ENCODE measurements at regions not wholly inside any gene's neighbourhood (a gene's known extent, or its start where the extent isn't known, plus 50 kb on each side); places are given as distances from the start of the nearest gene placed in this dataset.

DNA sequence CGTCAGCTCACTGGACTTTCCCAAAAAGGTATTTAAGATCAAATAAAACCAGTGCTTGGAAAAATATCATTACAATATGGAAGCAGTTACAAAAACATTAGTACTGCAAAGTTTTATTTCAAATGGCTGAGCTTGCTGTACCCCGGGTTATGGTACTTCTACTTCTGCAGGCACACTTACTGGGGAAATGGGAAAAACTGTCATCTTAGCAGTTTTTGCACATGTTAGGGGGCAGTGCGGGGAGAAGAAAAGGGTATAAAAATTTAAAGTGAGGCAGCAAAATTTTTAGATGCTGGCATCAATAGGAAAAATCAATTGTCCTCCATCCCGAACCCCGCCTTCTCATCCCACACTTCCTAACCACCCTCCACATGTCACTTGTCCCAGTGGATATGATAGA lies 133.4 kb downstream of the ATG4C start:
- H3K4me3 Mint-ChIP-seq: no peak overlapping the region
- intact Hi-C loops (cut with micrococcal nuclease): no loop called here
- Histone ChIP-seq H3K27me3 (ENCODE audit: control insufficient read depth, insufficient read depth, low read length) (peaks cover 2% of the 10 kb centered on the region), H3K36me3 (ENCODE audit: control insufficient read depth, insufficient read depth, low read length) (no peaks in the 10 kb centered on the region), H3K4me3 (ENCODE audit: low read length) (no peak overlapping the region), H3K9me3 (ENCODE audit: control insufficient read depth, insufficient read depth, low read length) (no peaks in the 10 kb centered on the region), H3K27ac (ENCODE audit: low read length) (no peak overlapping the region), H3K4me1 (ENCODE audit: control insufficient read depth, insufficient read depth, low read length) (no peaks in the 10 kb centered on the region)
- ATAC-seq: no peak
- H3K27ac Mint-ChIP-seq: no peak overlapping the region
- 95% methylated on average over 4 of the region's 5 CpGs for WGBS (ENCODE audit: insufficient coverage)
- TF ChIP-seq, protein P1, sequence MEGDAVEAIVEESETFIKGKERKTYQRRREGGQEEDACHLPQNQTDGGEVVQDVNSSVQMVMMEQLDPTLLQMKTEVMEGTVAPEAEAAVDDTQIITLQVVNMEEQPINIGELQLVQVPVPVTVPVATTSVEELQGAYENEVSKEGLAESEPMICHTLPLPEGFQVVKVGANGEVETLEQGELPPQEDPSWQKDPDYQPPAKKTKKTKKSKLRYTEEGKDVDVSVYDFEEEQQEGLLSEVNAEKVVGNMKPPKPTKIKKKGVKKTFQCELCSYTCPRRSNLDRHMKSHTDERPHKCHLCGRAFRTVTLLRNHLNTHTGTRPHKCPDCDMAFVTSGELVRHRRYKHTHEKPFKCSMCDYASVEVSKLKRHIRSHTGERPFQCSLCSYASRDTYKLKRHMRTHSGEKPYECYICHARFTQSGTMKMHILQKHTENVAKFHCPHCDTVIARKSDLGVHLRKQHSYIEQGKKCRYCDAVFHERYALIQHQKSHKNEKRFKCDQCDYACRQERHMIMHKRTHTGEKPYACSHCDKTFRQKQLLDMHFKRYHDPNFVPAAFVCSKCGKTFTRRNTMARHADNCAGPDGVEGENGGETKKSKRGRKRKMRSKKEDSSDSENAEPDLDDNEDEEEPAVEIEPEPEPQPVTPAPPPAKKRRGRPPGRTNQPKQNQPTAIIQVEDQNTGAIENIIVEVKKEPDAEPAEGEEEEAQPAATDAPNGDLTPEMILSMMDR (IDR thresholded peaks at IDR 0.05): no peak
- no peaks in the 10 kb centered on the region for H3K36me3 Mint-ChIP-seq
- no peak for DNase-seq
- no peaks in the 10 kb centered on the region for H3K9me3 Mint-ChIP-seq
- peaks cover 3 to 35% of the 10 kb centered on the region in 2 donors for H3K27me3 Mint-ChIP-seq (ENCODE audit: low read depth in 2 of 2)
- H3K4me1 Mint-ChIP-seq: no peaks in the 10 kb centered on the region

DNA sequence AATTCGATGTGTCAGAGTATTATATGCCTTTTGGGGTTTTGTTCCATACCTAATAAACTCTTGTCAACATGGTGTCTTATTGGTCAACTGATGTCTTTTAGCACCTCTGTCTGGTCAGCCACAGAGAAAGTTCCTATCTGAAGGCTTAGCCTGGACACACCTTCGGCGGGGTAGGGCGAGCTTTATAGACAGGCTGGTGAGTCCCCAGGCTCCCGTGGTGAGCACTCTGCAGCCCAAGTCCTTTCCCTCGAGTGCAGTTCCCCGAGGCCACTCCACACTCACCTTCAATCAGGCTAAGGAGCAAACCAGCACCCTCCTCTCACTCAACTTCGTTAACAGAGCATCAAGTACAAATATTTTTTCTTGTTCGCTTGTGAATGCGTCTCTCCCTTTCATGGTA lies 133.9 kb downstream of the ATG4C start:
- H3K4me3 Mint-ChIP-seq: no peak overlapping the region
- H3K36me3 Mint-ChIP-seq: no peaks in the 10 kb centered on the region
- peaks cover 4 to 35% of the 10 kb centered on the region in 2 donors for H3K27me3 Mint-ChIP-seq (ENCODE audit: low read depth in 2 of 2)
- no peak for ATAC-seq
- no peaks in the 10 kb centered on the region for H3K36me3 ChIP-seq (ENCODE audit: control insufficient read depth, insufficient read depth, low read length)
- WGBS (ENCODE audit: insufficient coverage): 74% methylated on average over 10 of the region's 10 CpGs
- H3K27ac Mint-ChIP-seq: no peak overlapping the region
- no peak overlapping the region for H3K4me3 ChIP-seq (ENCODE audit: low read length)
- TF ChIP-seq, protein P1 (IDR thresholded peaks at IDR 0.05): no peak
- no peaks in the 10 kb centered on the region for H3K4me1 Mint-ChIP-seq
- H3K27ac ChIP-seq (ENCODE audit: low read length): no peak overlapping the region
- H3K9me3 Mint-ChIP-seq: no peaks in the 10 kb centered on the region
- no peak for DNase-seq
- H3K9me3 ChIP-seq (ENCODE audit: control insufficient read depth, insufficient read depth, low read length): no peaks in the 10 kb centered on the region
- H3K4me1 ChIP-seq (ENCODE audit: control insufficient read depth, insufficient read depth, low read length): no peaks in the 10 kb centered on the region
- peaks cover 2% of the 10 kb centered on the region for H3K27me3 ChIP-seq (ENCODE audit: control insufficient read depth, insufficient read depth, low read length)
- intact Hi-C loops (cut with micrococcal nuclease): no loop called here

DNA sequence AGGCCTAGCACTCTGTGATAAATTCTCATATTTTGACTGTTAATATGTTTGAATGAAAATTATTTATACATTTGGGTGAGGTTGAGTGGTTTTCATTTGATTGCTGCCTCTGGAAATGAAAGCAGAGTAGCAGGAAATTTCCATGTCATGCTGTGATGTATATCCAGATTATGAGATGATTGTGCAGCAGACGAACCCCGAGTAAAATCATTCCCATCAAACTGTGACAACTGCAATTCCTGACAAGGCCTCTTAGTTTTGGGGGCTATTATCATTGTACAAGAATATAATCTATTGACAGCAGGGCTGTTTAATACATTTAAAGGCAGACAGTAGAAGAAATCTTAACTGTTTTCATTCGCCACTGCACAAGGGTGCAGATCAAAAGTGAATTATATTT lies 134.8 kb downstream of the ATG4C start:
- H3K27ac ChIP-seq (ENCODE audit: low read length): no peak overlapping the region
- Mint-ChIP-seq H3K36me3 (no peaks in the 10 kb centered on the region), H3K9me3 (no peaks in the 10 kb centered on the region), H3K27ac (no peak overlapping the region), H3K4me3 (no peak overlapping the region), H3K27me3 (ENCODE audit: low read depth in 2 of 2) (peaks cover 3 to 31% of the 10 kb centered on the region in 2 donors), H3K4me1 (no peaks in the 10 kb centered on the region)
- intact Hi-C loops (cut with micrococcal nuclease): no loop called here
- no peaks in the 10 kb centered on the region for H3K36me3 ChIP-seq (ENCODE audit: control insufficient read depth, insufficient read depth, low read length)
- no peaks in the 10 kb centered on the region for H3K4me1 ChIP-seq (ENCODE audit: control insufficient read depth, insufficient read depth, low read length)
- peaks cover under 1% of the 10 kb centered on the region for H3K27me3 ChIP-seq (ENCODE audit: control insufficient read depth, insufficient read depth, low read length)
- 92% methylated on average over 1 of the region's 3 CpGs for WGBS (ENCODE audit: insufficient coverage)
- H3K4me3 ChIP-seq (ENCODE audit: low read length): no peak overlapping the region
- TF ChIP-seq, protein P1 (IDR thresholded peaks at IDR 0.05): no peak
- ATAC-seq (no peak), DNase-seq (no peak)
- no peaks in the 10 kb centered on the region for H3K9me3 ChIP-seq (ENCODE audit: control insufficient read depth, insufficient read depth, low read length)

DNA sequence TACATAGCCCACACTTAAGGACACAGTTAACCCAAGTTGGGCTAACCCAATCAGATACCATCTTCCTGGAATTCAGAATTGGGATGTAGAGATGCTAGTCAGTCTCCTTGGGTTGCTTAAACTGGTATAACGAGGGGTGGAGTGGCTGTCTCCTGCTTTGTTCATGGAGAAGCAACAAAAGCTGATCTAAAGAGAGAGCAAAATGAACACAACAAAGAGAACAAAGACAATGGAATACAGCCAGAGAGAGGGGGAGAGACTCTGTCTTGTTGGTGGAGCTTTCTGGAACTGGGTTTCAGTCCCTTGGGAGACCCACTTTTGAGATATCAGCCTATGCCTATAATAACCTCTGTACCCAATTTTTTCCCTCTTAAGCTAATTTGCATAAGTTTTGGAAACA lies 138.1 kb downstream of the ATG4C start:
- no peaks in the 10 kb centered on the region for H3K4me1 ChIP-seq (ENCODE audit: control insufficient read depth, insufficient read depth, low read length)
- TF ChIP-seq, protein P1 (IDR thresholded peaks at IDR 0.05): no peak
- H3K4me3 Mint-ChIP-seq: no peak overlapping the region
- DNase-seq (no peak), ATAC-seq (no peak)
- H3K36me3 Mint-ChIP-seq: no peaks in the 10 kb centered on the region
- no peak overlapping the region for H3K27ac ChIP-seq (ENCODE audit: low read length)
- no peaks in the 10 kb centered on the region for H3K36me3 ChIP-seq (ENCODE audit: control insufficient read depth, insufficient read depth, low read length)
- no peaks in the 10 kb centered on the region for H3K9me3 ChIP-seq (ENCODE audit: control insufficient read depth, insufficient read depth, low read length)
- H3K27me3 ChIP-seq (ENCODE audit: control insufficient read depth, insufficient read depth, low read length): no peaks in the 10 kb centered on the region
- H3K27ac Mint-ChIP-seq: no peak overlapping the region
- no peaks in the 10 kb centered on the region for H3K4me1 Mint-ChIP-seq
- no peaks in the 10 kb centered on the region for H3K9me3 Mint-ChIP-seq
- 72% methylated on average over 1 of the region's 1 CpG for WGBS (ENCODE audit: insufficient coverage)
- no peak overlapping the region for H3K4me3 ChIP-seq (ENCODE audit: low read length)
- intact Hi-C loops (cut with micrococcal nuclease): no loop called here
- H3K27me3 Mint-ChIP-seq (ENCODE audit: low read depth in 2 of 2): peaks cover 5 to 7% of the 10 kb centered on the region in 2 donors

All from natural killer cell (primary cell).